HEK293 (cell line): ENCODE measurements at regions not wholly inside any gene's neighbourhood (a gene's known extent, or its start where the extent isn't known, plus 50 kb on each side); places are given as distances from the start of the nearest gene placed in this dataset.

Experiments used
- KLF9 ChIP-seq: fragments of 450-650 bp; formaldehyde crosslinking; IDR thresholded peaks from 2 replicates; pipeline ENCODE4 v1.5.1; 2016; ENCODE audit warnings: missing biosample characterization, missing genetic modification characterization, low read depth
- ZIC2 ChIP-seq: fragments of 450-650 bp; formaldehyde crosslinking; IDR thresholded peaks from 2 replicates; pipeline ENCODE4 v1.5.1; 2016; ENCODE audit warnings: missing biosample characterization, missing genetic modification characterization
- ZNF2 ChIP-seq: fragments of 450-650 bp; formaldehyde crosslinking; IDR thresholded peaks from 2 replicates; pipeline ENCODE4 v1.5.1; 2016; ENCODE audit warnings: missing biosample characterization, missing genetic modification characterization
- ZNF660 ChIP-seq: fragments of 450-650 bp; IDR thresholded peaks from 2 replicates; pipeline ENCODE4 v1.5.1; 2018; ENCODE audit warnings: missing biosample characterization, mild to moderate bottlenecking, missing genetic modification characterization

DNA sequence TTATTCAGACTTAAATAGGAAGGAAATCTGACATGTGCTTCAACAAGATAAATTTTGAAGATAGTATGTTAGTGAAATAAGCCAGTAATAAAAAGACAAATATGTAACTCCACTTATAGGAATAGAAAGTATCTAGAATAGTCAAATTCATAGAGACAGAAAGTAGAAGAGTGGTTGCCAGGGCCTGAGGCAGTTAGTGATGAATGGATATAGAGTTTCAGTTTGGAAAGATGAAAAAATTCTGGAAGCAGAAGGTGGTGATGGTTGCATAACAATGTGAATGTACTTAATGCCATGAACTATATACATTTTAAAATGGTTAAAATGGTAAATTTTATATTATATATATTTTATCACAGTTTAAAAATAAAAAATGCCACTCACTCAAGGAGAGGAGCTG, 54.3 kb downstream of the HAND2 start:
- TF ChIP-seq ZIC2 (tag by site-specific recombination): no peak
- no peak for TF ChIP-seq KLF9
- no peak for TF ChIP-seq ZNF2 (tag by site-specific recombination)
- no peak for TF ChIP-seq ZNF660 (tag by site-specific recombination)
